HG02678 (cell line): ENCODE measurements at regions not wholly inside any gene's neighbourhood (a gene's known extent, or its start where the extent isn't known, plus 50 kb on each side); places are given as distances from the start of the nearest gene placed in this dataset.
"Not testable (repeated sequence)": the region's sequence is repeated elsewhere in the genome, so short reads cannot be mapped to it uniquely, and the experiment has no call there.

Experiments used
- ATAC-seq: cut with Tn5 transposase; IDR thresholded peaks from one replicate; pipeline ENCODE4 v1.9.1; 2021; ENCODE audit warnings: mild to moderate bottlenecking, moderate library complexity; ENCODE audit not compliant: unreplicated experiment

GRCh38 chr16:86737083-86737482 lies 158.7 kb downstream of the FOXL1 start:
- no peak for ATAC-seq

- not testable (repeated sequence) for ATAC-seq
Measured at GRCh38 chr16:86738322-86738721, 160.0 kb downstream of the FOXL1 start.

GRCh38 chr16:86739178-86739577 lies 160.8 kb downstream of the FOXL1 start:
- no peak for ATAC-seq

GRCh38 chr16:86739808-86740207 lies 161.5 kb downstream of the FOXL1 start:
- ATAC-seq, result no peak

- no peak for ATAC-seq
Measured at GRCh38 chr16:86740298-86740697, 161.9 kb downstream of the FOXL1 start.

GRCh38 chr16:86740906-86741799 lies 162.8 kb downstream of the FOXL1 start:
- ATAC-seq, result no peak

- no peak for ATAC-seq
Measured at GRCh38 chr16:86747761-86748160, 169.4 kb downstream of the FOXL1 start.

GRCh38 chr16:86748652-86749051 lies 170.3 kb downstream of the FOXL1 start:
- ATAC-seq, result no peak

GRCh38 chr16:86751076-86752030 lies 173.0 kb downstream of the FOXL1 start:
- ATAC-seq, result no peak

- no peak for ATAC-seq
Measured at GRCh38 chr16:86752582-86753175, 174.3 kb downstream of the FOXL1 start.

GRCh38 chr16:86753399-86753798 lies 175.1 kb downstream of the FOXL1 start:
- ATAC-seq, result no peak

GRCh38 chr16:86755571-86756006 lies 177.2 kb downstream of the FOXL1 start:
- no peak for ATAC-seq

- no peak for ATAC-seq
Measured at GRCh38 chr16:86756882-86757703, 178.7 kb downstream of the FOXL1 start.

GRCh38 chr16:86757704-86758040 lies 179.3 kb downstream of the FOXL1 start:
- no peak for ATAC-seq

GRCh38 chr16:86758932-86759331 lies 180.6 kb downstream of the FOXL1 start:
- ATAC-seq, result no peak

- ATAC-seq, result no peak
Measured at GRCh38 chr16:86761111-86762031, 183.0 kb downstream of the FOXL1 start.

- no peak for ATAC-seq
Measured at GRCh38 chr16:86762095-86762494, 183.7 kb downstream of the FOXL1 start.

- no peak for ATAC-seq
Measured at GRCh38 chr16:86763819-86764218, 185.5 kb downstream of the FOXL1 start.

GRCh38 chr16:86764551-86764950 lies 186.2 kb downstream of the FOXL1 start:
- ATAC-seq, result no peak
